GM12878 (cell line): ENCODE measurements at regions not wholly inside any gene's neighbourhood (a gene's known extent, or its start where the extent isn't known, plus 50 kb on each side); places are given as distances from the start of the nearest gene placed in this dataset.

ENCODE experiments used
- ATAC-seq: fragments of 200-7000 bp; cut with Tn5 transposase; 3 replicates; pipeline ENCODE4 v1.9.1; 2020; ENCODE audit warnings: mild to moderate bottlenecking, moderate library complexity
- BruUV-seq: library from RNA; stranded (reverse); fragments of 400-500 nt; replicated peaks from 2 replicates; lab custom pipeline; 2021; lab: Mats Ljungman, UMichigan
- CTCF ChIA-PET: fragments of 300-600 bp; sonication (Branson Sonifier 250); formaldehyde crosslinking; extraction: SDS; loops from one replicate; lab custom pipeline; 2021; ENCODE audit warnings: inconsistent platforms; lab: Yijun Ruan, JAX
- POLR2A ChIA-PET: fragments of 350-600 bp; formaldehyde crosslinking; extraction: SDS; loops from one replicate; lab custom pipeline; 2021; ENCODE audit warnings: inconsistent platforms; lab: Charles Lee
- RAD21 ChIA-PET: fragments of 300-600 bp; sonication (Branson Sonifier 250); formaldehyde crosslinking; loops from one replicate; lab custom pipeline; 2023; ENCODE audit warnings: antibody characterized with exemption; ENCODE audit not compliant: unreplicated experiment; lab: Charles Lee
- SMC1A ChIA-PET: fragments of 300-600 bp; sonication (Branson Sonifier 250); formaldehyde crosslinking; loops from one replicate; lab custom pipeline; 2023; ENCODE audit not compliant: unreplicated experiment, uncharacterized antibody; lab: Charles Lee
- DNase-seq: peaks from one replicate; pipeline ENCODE4 v3.0.0-alpha.2; 2011; ENCODE audit warnings: low read depth, low spot score
- FAIRE-seq: peaks from 3 replicates; lab custom pipeline; 2011; peaks lifted over from hg19 to GRCh38; lab: Jason Lieb, UNC
- H2AFZ ChIP-seq: 2 replicates; pipeline ENCODE4 v1.6.0; 2011; ENCODE audit warnings: low read depth, low read length, control low read depth; ENCODE audit not compliant: control insufficient read depth
- H3K27ac ChIP-seq: 2 replicates; pipeline ENCODE4 v1.5.1; 2011; ENCODE audit warnings: control low read depth; ENCODE audit not compliant: control insufficient read depth, insufficient read depth
- H3K27me3 ChIP-seq, 2 experiments: replicated peaks in 1 of 2; 2 replicates each; pipeline versions ENCODE4 v1.6.0 to v1.6.1; 2011; ENCODE audit warnings: low read length in 1 of 2; ENCODE audit not compliant: control insufficient read depth in 2 of 2, insufficient read depth in 2 of 2
- H3K36me3 ChIP-seq, 2 experiments: 2 replicates each; pipeline ENCODE4 v1.5.1; 2011; ENCODE audit warnings: low read length in 1 of 2; ENCODE audit not compliant: control insufficient read depth in 2 of 2, insufficient read depth in 2 of 2
- H3K4me1 ChIP-seq: 2 replicates; pipeline ENCODE4 v1.6.1; 2011; ENCODE audit warnings: mild to moderate bottlenecking, low read length, moderate library complexity, mixed read lengths; ENCODE audit not compliant: control insufficient read depth, insufficient read depth
- H3K4me2 ChIP-seq: 2 replicates; pipeline ENCODE4 v1.6.0; 2011; ENCODE audit warnings: control low read depth; ENCODE audit not compliant: control insufficient read depth, insufficient read depth
- H3K4me3 ChIP-seq: fragments of 200-600 bp; sonication (generic); 2 replicates; pipeline ENCODE4 v1.5.1; 2016
- H3K79me2 ChIP-seq: 2 replicates; pipeline ENCODE4 v1.6.0; 2011; ENCODE audit warnings: low read length; ENCODE audit not compliant: control insufficient read depth, insufficient read depth
- H3K9ac ChIP-seq: 2 replicates; pipeline ENCODE4 v1.8.0; 2011; ENCODE audit warnings: low read length, control low read depth, mixed read lengths; ENCODE audit not compliant: control insufficient read depth, insufficient read depth
- H3K9me3 ChIP-seq: replicated peaks from 3 replicates; pipeline ENCODE4 v1.5.1; 2011; ENCODE audit warnings: mild to moderate bottlenecking, low read length; ENCODE audit not compliant: control insufficient read depth, insufficient read depth
- H4K20me1 ChIP-seq: 2 replicates; pipeline ENCODE4 v1.6.0; 2011; ENCODE audit not compliant: control insufficient read depth, insufficient read depth
- HDAC2 ChIP-seq: fragments of 200-600 bp; sonication (generic); IDR thresholded peaks from 2 replicates; pipeline ENCODE4 v1.6.1; 2017
- RAD21 ChIP-seq: IDR thresholded peaks from 2 replicates; pipeline ENCODE4 v1.6.1; 2011; ENCODE audit warnings: mild to moderate bottlenecking, low read depth, low read length, moderate library complexity; ENCODE audit not compliant: insufficient read depth
- RUNX3 ChIP-seq: IDR thresholded peaks from 2 replicates; pipeline ENCODE4 v1.6.1; 2012; ENCODE audit warnings: low read length, inconsistent platforms
- STAT3 ChIP-seq: IDR thresholded peaks from 2 replicates; pipeline ENCODE4 v1.6.1; 2011; ENCODE audit warnings: low read depth, low read length, improper control_type of control experiment
- ZNF384 ChIP-seq: IDR thresholded peaks from 2 replicates; pipeline ENCODE4 v1.6.1; 2012; ENCODE audit warnings: low read depth, mild to moderate bottlenecking, low read length, improper control_type of control experiment, borderline replicate concordance
- WGBS: methylation state at CpG from one replicate; pipeline ENCODE4 v1.1.6; 2016; ENCODE audit warnings: low lambda C conversion rate; ENCODE audit not compliant: insufficient replicate concordance, insufficient coverage; ENCODE audit errors: missing lambda C conversion rate; 5-methylcytosine and 5-hydroxymethylcytosine counted together
- in situ Hi-C: fragments of 300-500 bp; cut with MboI; formaldehyde crosslinking; loops from 9 replicates; pipeline ENCODE4 v1.14.3; 2018; ENCODE audit warnings: mixed read lengths
- intact Hi-C: fragments of 100-400 bp; cut with micrococcal nuclease; formaldehyde crosslinking; loops from one replicate; pipeline ENCODE4 v1.14.2; 2022; ENCODE audit not compliant: unreplicated experiment
- TF ChIP-seq, protein P1 (sequence below): fragments of 450-650 bp; IDR thresholded peaks from 2 replicates; pipeline ENCODE4 v1.6.1; 2016; ENCODE audit warnings: mild to moderate bottlenecking
- TF ChIP-seq, protein P2 (sequence below): IDR thresholded peaks from 2 replicates; pipeline ENCODE4 v1.6.1; 2011; ENCODE audit warnings: low read depth, low read length, improper control_type of control experiment, borderline replicate concordance
- TF ChIP-seq, protein P3 (sequence below), 3 experiments: IDR thresholded peaks in 2 of 3; conservative IDR thresholded peaks in 1 of 3; 2 replicates each; pipeline ENCODE4 v1.5.1; 2011; ENCODE audit warnings: low read depth in 3 of 3, low read length in 3 of 3, mild to moderate bottlenecking in 3 of 3, control low read depth in 2 of 3, moderate library complexity in 2 of 3, inconsistent platforms in 1 of 3, mixed read lengths in 1 of 3; ENCODE audit not compliant: control insufficient read depth in 2 of 3, insufficient read depth in 1 of 3; ENCODE audit errors: extremely low read depth in 1 of 3

DNA sequence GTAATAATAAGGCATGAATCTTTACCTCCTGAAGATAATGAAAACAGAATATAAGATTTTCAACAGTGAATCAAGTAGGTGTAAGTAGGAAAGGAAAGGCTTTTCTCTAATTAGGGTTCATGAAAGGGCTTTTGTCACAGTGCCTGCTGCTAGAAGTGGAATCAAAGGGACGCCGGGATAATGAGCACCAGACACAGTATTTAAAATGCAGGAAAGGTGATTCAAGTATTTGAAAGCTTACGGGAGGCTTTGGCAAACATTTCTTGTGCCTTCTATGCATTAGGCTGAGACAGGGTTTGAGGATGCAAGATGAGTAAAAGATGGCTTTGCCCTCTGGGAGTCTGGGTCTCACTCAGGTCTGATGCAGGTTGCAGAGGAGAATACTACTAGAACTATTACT, 70.5 kb upstream of the ANO4 start:
- in situ Hi-C loops: no loop called here
- H3K36me3 ChIP-seq: no peaks in the 10 kb centered on the region
- CTCF ChIA-PET: no interaction called here
- no peak for TF ChIP-seq ZNF384
- TF ChIP-seq, protein P1, sequence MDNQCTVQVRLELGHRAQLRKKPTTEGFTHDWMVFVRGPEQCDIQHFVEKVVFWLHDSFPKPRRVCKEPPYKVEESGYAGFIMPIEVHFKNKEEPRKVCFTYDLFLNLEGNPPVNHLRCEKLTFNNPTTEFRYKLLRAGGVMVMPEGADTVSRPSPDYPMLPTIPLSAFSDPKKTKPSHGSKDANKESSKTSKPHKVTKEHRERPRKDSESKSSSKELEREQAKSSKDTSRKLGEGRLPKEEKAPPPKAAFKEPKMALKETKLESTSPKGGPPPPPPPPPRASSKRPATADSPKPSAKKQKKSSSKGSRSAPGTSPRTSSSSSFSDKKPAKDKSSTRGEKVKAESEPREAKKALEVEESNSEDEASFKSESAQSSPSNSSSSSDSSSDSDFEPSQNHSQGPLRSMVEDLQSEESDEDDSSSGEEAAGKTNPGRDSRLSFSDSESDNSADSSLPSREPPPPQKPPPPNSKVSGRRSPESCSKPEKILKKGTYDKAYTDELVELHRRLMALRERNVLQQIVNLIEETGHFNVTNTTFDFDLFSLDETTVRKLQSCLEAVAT: no peak
- TF ChIP-seq HDAC2: no peak
- TF ChIP-seq, all 136 proteins: peak for 0
- no TSS peak for BruUV-seq
- WGBS: 46% methylated on average over 3 of the region's 3 CpGs
- no peak overlapping the region for H3K4me2 ChIP-seq
- ChIA-PET SMC1A (no interaction called here), POLR2A (no interaction called here), RAD21 (no interaction called here)
- H3K27ac ChIP-seq: no peak overlapping the region
- 0 out of 4 replicates have a peak, but pooled peaks cover 0 to 2% of the 10 kb centered on the region in 2 experiments for H3K27me3 ChIP-seq
- H3K79me2 ChIP-seq: no peaks in the 10 kb centered on the region
- no peaks in the 10 kb centered on the region for H4K20me1 ChIP-seq
- H3K4me3 ChIP-seq: no peak overlapping the region
- H2AFZ ChIP-seq: no peak overlapping the region
- no peaks in the 10 kb centered on the region for H3K4me1 ChIP-seq
- H3K9ac ChIP-seq: no peak overlapping the region
- no peaks in the 10 kb centered on the region for H3K9me3 ChIP-seq
- intact Hi-C loops: no loop called here
- DNase-seq (no peak), FAIRE-seq (no peak), ATAC-seq (no peak)

DNA sequence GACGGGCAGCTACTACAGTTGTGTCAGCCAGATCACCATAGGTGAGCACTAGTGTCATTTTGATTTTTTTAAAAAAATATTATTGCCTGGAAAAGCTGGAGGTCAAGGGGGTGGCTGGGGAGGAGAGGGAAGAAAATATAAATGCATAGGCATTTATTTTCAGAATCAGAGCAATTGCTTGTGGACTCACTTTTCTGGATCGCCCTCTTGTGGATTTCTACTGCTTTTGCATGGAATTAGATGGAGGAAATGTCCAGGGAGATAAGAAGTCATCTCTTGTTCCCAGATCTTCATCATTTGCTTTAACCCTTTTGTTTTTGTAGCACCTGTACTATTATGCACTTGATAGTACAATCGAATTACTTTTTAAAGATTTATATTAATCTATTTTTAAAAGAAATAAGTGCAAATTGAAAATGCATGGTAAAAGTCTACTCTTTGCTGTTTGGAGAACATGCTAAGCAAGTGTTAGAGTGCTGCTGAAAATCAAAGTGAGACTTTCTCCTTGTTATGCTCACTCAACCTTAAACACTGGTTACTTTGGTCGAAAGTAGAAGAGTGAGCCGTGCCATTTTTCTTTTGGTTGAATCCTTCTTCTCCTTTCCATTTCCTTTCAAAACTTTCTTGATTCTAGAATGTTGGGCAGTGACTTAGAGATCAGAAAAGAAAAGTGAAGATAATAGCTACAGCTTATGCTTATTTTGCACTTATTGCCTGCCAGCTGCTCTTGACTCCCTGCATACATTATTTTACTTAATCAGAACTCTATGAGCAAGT, 60.6 kb upstream of the ANO4 start:
- 22% methylated on average over 5 of the region's 5 CpGs for WGBS
- ChIA-PET CTCF (interaction anchor here (0.7 to 1.6 kb wide), 4 partner anchors 9 to 499 kb away, joined by 3 to 4 read pairs (median 4); no protein-coding TSS in a partner anchor), SMC1A (interaction anchor here (1.6 kb wide), 1 partner anchor 9 kb away, joined by 3 read pairs; no protein-coding TSS in a partner anchor), POLR2A (no interaction called here), RAD21 (no interaction called here)
- DNase-seq: no peak
- no TSS peak for BruUV-seq
- no peak overlapping the region for H3K9ac ChIP-seq
- H3K4me1 ChIP-seq: peaks cover 5% of the 10 kb centered on the region; the same call in 1 of the 2 replicates
- H3K79me2 ChIP-seq: no peaks in the 10 kb centered on the region
- H3K27me3 ChIP-seq: no peaks in the 10 kb centered on the region; a peak in 2 of 4 replicates
- no peak overlapping the region for H3K27ac ChIP-seq
- H2AFZ ChIP-seq: no peak overlapping the region
- no peak for FAIRE-seq
- H3K9me3 ChIP-seq: no peaks in the 10 kb centered on the region
- intact Hi-C loops: loop anchor here (10.0 kb wide), 1 partner anchor 199 kb away; no protein-coding TSS in a partner anchor
- H3K36me3 ChIP-seq: no peaks in the 10 kb centered on the region
- H3K4me2 ChIP-seq: no peak overlapping the region; the same call in 1 of the 2 replicates
- ATAC-seq: peak; percentile 42
- TF ChIP-seq STAT3: no peak
- TF ChIP-seq RAD21: 0 out of 2 replicates have a peak, but pooled peaks have one; percentile 15
- TF ChIP-seq, protein P2, sequence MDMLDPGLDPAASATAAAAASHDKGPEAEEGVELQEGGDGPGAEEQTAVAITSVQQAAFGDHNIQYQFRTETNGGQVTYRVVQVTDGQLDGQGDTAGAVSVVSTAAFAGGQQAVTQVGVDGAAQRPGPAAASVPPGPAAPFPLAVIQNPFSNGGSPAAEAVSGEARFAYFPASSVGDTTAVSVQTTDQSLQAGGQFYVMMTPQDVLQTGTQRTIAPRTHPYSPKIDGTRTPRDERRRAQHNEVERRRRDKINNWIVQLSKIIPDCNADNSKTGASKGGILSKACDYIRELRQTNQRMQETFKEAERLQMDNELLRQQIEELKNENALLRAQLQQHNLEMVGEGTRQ: no peak
- TF ChIP-seq, protein P3, sequence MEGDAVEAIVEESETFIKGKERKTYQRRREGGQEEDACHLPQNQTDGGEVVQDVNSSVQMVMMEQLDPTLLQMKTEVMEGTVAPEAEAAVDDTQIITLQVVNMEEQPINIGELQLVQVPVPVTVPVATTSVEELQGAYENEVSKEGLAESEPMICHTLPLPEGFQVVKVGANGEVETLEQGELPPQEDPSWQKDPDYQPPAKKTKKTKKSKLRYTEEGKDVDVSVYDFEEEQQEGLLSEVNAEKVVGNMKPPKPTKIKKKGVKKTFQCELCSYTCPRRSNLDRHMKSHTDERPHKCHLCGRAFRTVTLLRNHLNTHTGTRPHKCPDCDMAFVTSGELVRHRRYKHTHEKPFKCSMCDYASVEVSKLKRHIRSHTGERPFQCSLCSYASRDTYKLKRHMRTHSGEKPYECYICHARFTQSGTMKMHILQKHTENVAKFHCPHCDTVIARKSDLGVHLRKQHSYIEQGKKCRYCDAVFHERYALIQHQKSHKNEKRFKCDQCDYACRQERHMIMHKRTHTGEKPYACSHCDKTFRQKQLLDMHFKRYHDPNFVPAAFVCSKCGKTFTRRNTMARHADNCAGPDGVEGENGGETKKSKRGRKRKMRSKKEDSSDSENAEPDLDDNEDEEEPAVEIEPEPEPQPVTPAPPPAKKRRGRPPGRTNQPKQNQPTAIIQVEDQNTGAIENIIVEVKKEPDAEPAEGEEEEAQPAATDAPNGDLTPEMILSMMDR (IDR thresholded peaks at IDR 0.05 in 2 of 3, conservative IDR thresholded peaks at IDR 0.05 in 1 of 3; ENCODE audit: control insufficient read depth in 2 of 3, extremely low read depth in 1 of 3, insufficient read depth in 1 of 3, low read depth in 3 of 3, low read length in 3 of 3): peak; percentile 26 to 32 (median 28); a peak in 3 of 6 replicates
- peak; percentile 56 for TF ChIP-seq RUNX3
- in situ Hi-C loops: no loop called here
- no peak overlapping the region for H3K4me3 ChIP-seq
- no peaks in the 10 kb centered on the region for H4K20me1 ChIP-seq
